ENCODE measurements at regions not wholly inside any gene's neighbourhood (a gene's known extent, or its start where the extent isn't known, plus 50 kb on each side); places are given as distances from the start of the nearest gene placed in this dataset.

DNA sequence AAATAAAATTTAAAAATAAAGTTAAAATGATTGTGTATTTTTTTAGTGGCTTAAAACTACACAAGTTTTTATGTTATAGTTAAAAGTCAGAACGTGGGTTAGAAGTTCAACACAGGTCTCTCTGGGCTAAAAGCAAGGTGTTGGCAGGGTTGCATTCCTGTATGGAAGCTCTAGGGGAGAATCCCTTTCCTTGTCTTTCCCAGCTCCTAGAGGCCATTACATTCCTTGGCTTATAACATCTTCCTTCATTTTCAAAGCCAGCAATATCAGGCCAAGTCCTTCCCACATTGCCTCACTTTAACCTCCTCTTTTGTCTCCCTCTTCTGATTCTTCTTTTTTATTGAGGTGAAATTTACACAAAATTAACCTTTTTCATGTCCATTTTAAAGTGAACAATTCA lies 52.4 kb upstream of the EEPD1 start:
- no peak for DNase-seq (ENCODE audit: low read depth)

Measured in GM04503 (cell line).